PFSK-1 (cell line): ENCODE measurements at regions not wholly inside any gene's neighbourhood (a gene's known extent, or its start where the extent isn't known, plus 50 kb on each side); places are given as distances from the start of the nearest gene placed in this dataset.

Experiments used
- FOXP2 ChIP-seq: optimal IDR thresholded peaks from 2 replicates; pipeline ENCODE3; 2011; ENCODE audit warnings: borderline replicate concordance, control low read depth, inconsistent platforms; ENCODE audit not compliant: insufficient read depth; ENCODE audit errors: extremely low read length, extremely low read depth
- POLR2AphosphoS5 ChIP-seq: IDR thresholded peaks from 2 replicates; pipeline ENCODE4 v1.6.1; 2012; ENCODE audit warnings: low read depth, mild to moderate bottlenecking, control low read depth, low read length, moderate library complexity
- SIN3A ChIP-seq: IDR thresholded peaks from 2 replicates; pipeline ENCODE4 v1.6.1; 2012; ENCODE audit warnings: mild to moderate bottlenecking, low read length, moderate library complexity, borderline replicate concordance; ENCODE audit not compliant: insufficient read depth
- TAF1 ChIP-seq: IDR thresholded peaks from 2 replicates; pipeline ENCODE4 v1.6.1; 2012; ENCODE audit warnings: low read length, control low read depth, borderline replicate concordance; ENCODE audit not compliant: insufficient read depth
- TF ChIP-seq, protein P1 (sequence below), 2 experiments: IDR thresholded peaks; 2 replicates each; pipeline versions ENCODE4 v1.6.1 to v1.8.0; 2011 to 2012; ENCODE audit warnings: low read depth in 2 of 2, low read length in 2 of 2, control low read depth in 1 of 2, inconsistent platforms in 1 of 2, mild to moderate bottlenecking in 1 of 2, moderate library complexity in 1 of 2; ENCODE audit not compliant: insufficient read depth in 1 of 2

DNA sequence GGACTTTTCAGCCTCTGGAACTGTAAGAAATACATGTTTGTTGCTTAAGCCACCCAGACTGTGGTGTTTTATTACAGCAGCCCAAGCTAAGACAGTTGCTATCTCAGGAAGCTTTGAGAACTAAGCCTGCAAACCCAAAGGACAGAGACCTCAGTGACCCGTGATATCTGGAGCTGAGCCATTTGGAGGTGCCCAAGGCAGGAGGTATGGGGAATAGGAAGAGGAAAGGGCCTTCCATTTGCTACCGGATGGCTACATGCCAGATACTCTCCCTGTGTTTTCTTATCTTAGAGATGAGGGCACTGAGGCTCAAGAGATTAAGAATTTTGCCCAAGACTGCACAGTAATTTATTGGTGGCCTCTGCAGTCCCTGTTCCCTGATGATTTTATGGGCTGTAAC is 622.1 kb upstream of the CDH5 start:
- TF ChIP-seq TAF1: no peak
- TF ChIP-seq, protein P1, sequence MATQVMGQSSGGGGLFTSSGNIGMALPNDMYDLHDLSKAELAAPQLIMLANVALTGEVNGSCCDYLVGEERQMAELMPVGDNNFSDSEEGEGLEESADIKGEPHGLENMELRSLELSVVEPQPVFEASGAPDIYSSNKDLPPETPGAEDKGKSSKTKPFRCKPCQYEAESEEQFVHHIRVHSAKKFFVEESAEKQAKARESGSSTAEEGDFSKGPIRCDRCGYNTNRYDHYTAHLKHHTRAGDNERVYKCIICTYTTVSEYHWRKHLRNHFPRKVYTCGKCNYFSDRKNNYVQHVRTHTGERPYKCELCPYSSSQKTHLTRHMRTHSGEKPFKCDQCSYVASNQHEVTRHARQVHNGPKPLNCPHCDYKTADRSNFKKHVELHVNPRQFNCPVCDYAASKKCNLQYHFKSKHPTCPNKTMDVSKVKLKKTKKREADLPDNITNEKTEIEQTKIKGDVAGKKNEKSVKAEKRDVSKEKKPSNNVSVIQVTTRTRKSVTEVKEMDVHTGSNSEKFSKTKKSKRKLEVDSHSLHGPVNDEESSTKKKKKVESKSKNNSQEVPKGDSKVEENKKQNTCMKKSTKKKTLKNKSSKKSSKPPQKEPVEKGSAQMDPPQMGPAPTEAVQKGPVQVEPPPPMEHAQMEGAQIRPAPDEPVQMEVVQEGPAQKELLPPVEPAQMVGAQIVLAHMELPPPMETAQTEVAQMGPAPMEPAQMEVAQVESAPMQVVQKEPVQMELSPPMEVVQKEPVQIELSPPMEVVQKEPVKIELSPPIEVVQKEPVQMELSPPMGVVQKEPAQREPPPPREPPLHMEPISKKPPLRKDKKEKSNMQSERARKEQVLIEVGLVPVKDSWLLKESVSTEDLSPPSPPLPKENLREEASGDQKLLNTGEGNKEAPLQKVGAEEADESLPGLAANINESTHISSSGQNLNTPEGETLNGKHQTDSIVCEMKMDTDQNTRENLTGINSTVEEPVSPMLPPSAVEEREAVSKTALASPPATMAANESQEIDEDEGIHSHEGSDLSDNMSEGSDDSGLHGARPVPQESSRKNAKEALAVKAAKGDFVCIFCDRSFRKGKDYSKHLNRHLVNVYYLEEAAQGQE (IDR thresholded peaks at IDR 0.05; ENCODE audit: insufficient read depth in 1 of 2, low read depth in 2 of 2, low read length in 2 of 2): no peak
- no peak for TF ChIP-seq POLR2AphosphoS5
- TF ChIP-seq SIN3A: no peak
- no peak for TF ChIP-seq FOXP2
